Testis (tissue), 2 donors: ENCODE measurements at regions not wholly inside any gene's neighbourhood (a gene's known extent, or its start where the extent isn't known, plus 50 kb on each side); places are given as distances from the start of the nearest gene placed in this dataset.

Experiments used
- DNase-seq: peaks from one replicate; pipeline ENCODE4 v3.0.0-alpha.2; 2019
- H3K27ac ChIP-seq, 2 donors: fragments of 200-600 bp; sonication (generic); one replicate each; pipeline ENCODE4 v1.5.1; 2019
- H3K27me3 ChIP-seq: fragments of 200-600 bp; sonication (generic); one replicate; pipeline ENCODE4 v1.5.1; 2019
- H3K36me3 ChIP-seq: fragments of 200-600 bp; sonication (generic); one replicate; pipeline ENCODE4 v1.5.1; 2017; ENCODE audit warnings: low read depth; ENCODE audit errors: missing control alignments
- H3K4me1 ChIP-seq: fragments of 200-600 bp; sonication (generic); one replicate; pipeline ENCODE4 v1.5.1; 2019
- H3K4me3 ChIP-seq, 2 donors: fragments of 200-600 bp; sonication (generic); one replicate each; pipeline ENCODE4 v1.5.1; 2017 to 2019
- H3K9me3 ChIP-seq: fragments of 200-600 bp; sonication (generic); one replicate; pipeline ENCODE4 v1.5.1; 2017
- CTCF ChIP-seq, 3 experiments: fragments of 450-650 bp in 2 of 3; fragments of 200-600 bp in 1 of 3; sonication (generic) in 1 of 3; IDR thresholded peaks; one replicate each; pipeline ENCODE4 v1.5.1; 2016 to 2019; ENCODE audit warnings: antibody characterized with exemption in 3 of 3, mild to moderate bottlenecking in 2 of 3, moderate library complexity in 1 of 3
- POLR2A ChIP-seq: fragments of 450-650 bp; IDR thresholded peaks from one replicate; pipeline ENCODE4 v1.6.1; 2017; ENCODE audit warnings: antibody characterized with exemption, mild to moderate bottlenecking, moderate library complexity
- WGBS, 2 donors: methylation state at CpG; one replicate each; pipeline ENCODE4 v1.1.5; 2018; 5-methylcytosine and 5-hydroxymethylcytosine counted together
- intact Hi-C: fragments of 100-400 bp; cut with DNase I; formaldehyde crosslinking; loops from one replicate; pipeline ENCODE4 v1.15.1; 2023; ENCODE audit warnings: low total_unique reads

GRCh38 chr1:228960705-228961104 lies 225.4 kb downstream of the RHOU start:
- Histone ChIP-seq H3K9me3 (no peaks in the 10 kb centered on the region), H3K36me3 (no peaks in the 10 kb centered on the region), H3K4me1 (peaks cover 28% of the 10 kb centered on the region), H3K4me3 (no peak overlapping the region), H3K27me3 (no peaks in the 10 kb centered on the region), H3K27ac (no peak overlapping the region)
- no peak for DNase-seq
- no peak for TF ChIP-seq CTCF (IDR thresholded peaks at IDR 0.05)
- TF ChIP-seq POLR2A: no peak
- 75 to 87% methylated on average over 5 of the region's 5 CpGs for WGBS, 2 donors
- intact Hi-C loops: no loop called here

- Histone ChIP-seq H3K27me3 (no peaks in the 10 kb centered on the region), H3K4me3 (no peak overlapping the region), H3K27ac (no peak overlapping the region), H3K9me3 (no peaks in the 10 kb centered on the region), H3K4me1 (peaks cover 23% of the 10 kb centered on the region), H3K36me3 (no peaks in the 10 kb centered on the region)
- intact Hi-C loops: no loop called here
- no peak for DNase-seq
- 93 to 95% methylated on average over 6 of the region's 6 CpGs for WGBS, 2 donors
- TF ChIP-seq CTCF (IDR thresholded peaks at IDR 0.05) (no peak), POLR2A (no peak)
Measured at GRCh38 chr1:228961511-228961910, 226.2 kb downstream of the RHOU start.

GRCh38 chr1:228963795-228964177 lies 228.5 kb downstream of the RHOU start:
- TF ChIP-seq CTCF (IDR thresholded peaks at IDR 0.05) (no peak), POLR2A (no peak)
- 44 to 62% methylated on average over 2 of the region's 2 CpGs for WGBS, 2 donors

GRCh38 chr1:228964178-228965089 lies 229.2 kb downstream of the RHOU start:
- Histone ChIP-seq H3K27ac (peak overlapping the region; percentile 76 to 84), H3K4me3 (no peak overlapping the region), H3K27me3 (no peaks in the 10 kb centered on the region), H3K9me3 (no peaks in the 10 kb centered on the region), H3K36me3 (no peaks in the 10 kb centered on the region), H3K4me1 (peaks cover 17% of the 10 kb centered on the region)
- DNase-seq: peak; percentile 72
- 69 to 71% methylated on average over 12 of the region's 12 CpGs for WGBS, 2 donors
- intact Hi-C loops: no loop called here
- TF ChIP-seq POLR2A (no peak), CTCF (IDR thresholded peaks at IDR 0.05) (no peak)

More at GRCh38 chr1:228963795-228964177, 228.5 kb downstream of the RHOU start:
- Histone ChIP-seq H3K27me3 (no peaks in the 10 kb centered on the region), H3K9me3 (no peaks in the 10 kb centered on the region), H3K4me3 (no peak overlapping the region), H3K36me3 (no peaks in the 10 kb centered on the region), H3K4me1 (peaks cover 20% of the 10 kb centered on the region), H3K27ac (peak overlapping the region; percentile 76 to 77)
- intact Hi-C loops: no loop called here
- DNase-seq: no peak
